ENCODE measurements at regions not wholly inside any gene's neighbourhood (a gene's known extent, or its start where the extent isn't known, plus 50 kb on each side); places are given as distances from the start of the nearest gene placed in this dataset.

- TF ChIP-seq POLR2A (IDR thresholded peaks at IDR 0.05; ENCODE audit: low read depth, low read length) (no peak), JUN (IDR thresholded peaks at IDR 0.05; ENCODE audit: borderline replicate concordance, insufficient read depth, insufficient read length, low read depth) (no peak), EZH2 (IDR thresholded peaks at IDR 0.05; ENCODE audit: borderline replicate concordance, low read depth, low read length, severe bottlenecking) (no peak), CTCF (IDR thresholded peaks at IDR 0.05; ENCODE audit: extremely low read depth in 1 of 2, insufficient read depth in 1 of 2, low read depth in 1 of 2, low read length in 2 of 2) (no peak), POLR2AphosphoS5 (IDR thresholded peaks at IDR 0.05; ENCODE audit: insufficient read depth, low read depth, low read length) (no peak), MYC (IDR thresholded peaks at IDR 0.05; ENCODE audit: low read depth, low read length) (no peak), GATA2 (IDR thresholded peaks at IDR 0.05; ENCODE audit: insufficient read depth, insufficient read length, low read depth, low read length) (no peak), FOS (IDR thresholded peaks at IDR 0.05; ENCODE audit: borderline replicate concordance, insufficient read depth, low read length) (no peak)
- TF ChIP-seq, protein P1, sequence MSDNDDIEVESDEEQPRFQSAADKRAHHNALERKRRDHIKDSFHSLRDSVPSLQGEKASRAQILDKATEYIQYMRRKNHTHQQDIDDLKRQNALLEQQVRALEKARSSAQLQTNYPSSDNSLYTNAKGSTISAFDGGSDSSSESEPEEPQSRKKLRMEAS (IDR thresholded peaks at IDR 0.05; ENCODE audit: insufficient read depth, insufficient read length) = no peak
- DNase-seq (ENCODE audit: low read depth, low spot score) (no peak), FAIRE-seq (no peak)
- Histone ChIP-seq H3K79me2 (ENCODE audit: control insufficient read depth, insufficient read depth, low read length) (no peaks in the 10 kb centered on the region), H3K9me1 (replicated peaks; ENCODE audit: control insufficient read depth, extremely low read depth, insufficient read depth, low read length) (no peaks in the 10 kb centered on the region), H3K4me1 (ENCODE audit: control insufficient read depth, extremely low read depth, insufficient read depth, low read length) (no peaks in the 10 kb centered on the region), H3K9ac (replicated peaks; ENCODE audit: extremely low read depth, insufficient read depth, low read length) (no peak overlapping the region), H3K4me2 (ENCODE audit: insufficient read depth, low read length) (no peak overlapping the region), H3K4me3 (replicated peaks in 1 of 3; ENCODE audit: insufficient read depth in 1 of 3, low read depth in 1 of 3, low read length in 3 of 3) (no peak overlapping the region), H3K9me3 (replicated peaks; ENCODE audit: control insufficient read depth, insufficient read depth, low read length) (peaks cover 2% of the 10 kb centered on the region), H3K27me3 (ENCODE audit: control insufficient read depth in 2 of 2, insufficient read depth in 2 of 2, low read length in 2 of 2) (no peaks in the 10 kb centered on the region), H2AFZ (ENCODE audit: low read depth, low read length) (no peak overlapping the region), H3K27ac (ENCODE audit: insufficient read depth, low read depth, low read length) (no peak overlapping the region), H4K20me1 (replicated peaks; ENCODE audit: control insufficient read depth, extremely low read depth, insufficient read depth, low read length) (no peaks in the 10 kb centered on the region), H3K36me3 (ENCODE audit: control insufficient read depth in 2 of 2, extremely low read depth in 1 of 2, insufficient read depth in 2 of 2, low read length in 2 of 2) (no peaks in the 10 kb centered on the region)
- BruUV-seq (replicated peaks) = no TSS peak
- POLR2A ChIA-PET = no interaction called here
- dilution Hi-C loops (cut with MboI; ENCODE audit: extremely low pct_ligation_motif_present, low sequenced_read_pairs) (no loop called here), intact Hi-C loops (cut with micrococcal nuclease) (no loop called here)
- CTCF ChIA-PET = no interaction called here
These were observed 251.7 kb upstream of the TBX3 start for GRCh38 chr12:114935658-114936057.

Data from endothelial cell of umbilical vein (primary cell).